Neural progenitor cell (in vitro differentiated cells): ENCODE measurements at regions not wholly inside any gene's neighbourhood (a gene's known extent, or its start where the extent isn't known, plus 50 kb on each side); places are given as distances from the start of the nearest gene placed in this dataset.

Experiments used
- CTCF ChIP-seq: fragments of 200-600 bp; sonication (generic); IDR thresholded peaks from 2 replicates; pipeline ENCODE4 v1.5.1; 2017; ENCODE audit warnings: antibody characterized with exemption, mild to moderate bottlenecking
- EZH2 ChIP-seq: fragments of 200-600 bp; sonication (generic); IDR thresholded peaks from 2 replicates; pipeline ENCODE4 v1.6.1; 2017; ENCODE audit warnings: antibody characterized with exemption, mild to moderate bottlenecking, moderate library complexity
- EZH2phosphoT487 ChIP-seq: fragments of 200-600 bp; sonication (generic); IDR thresholded peaks from 2 replicates; pipeline ENCODE4 v1.6.1; 2017; ENCODE audit warnings: antibody characterized with exemption

- no peak for TF ChIP-seq CTCF
- TF ChIP-seq EZH2 = no peak
- TF ChIP-seq EZH2phosphoT487 = no peak
Observed at GRCh38 chr12:68416826-68417225, 84.7 kb upstream of the MDM1 start.
